ENCODE measurements at regions not wholly inside any gene's neighbourhood (a gene's known extent, or its start where the extent isn't known, plus 50 kb on each side); places are given as distances from the start of the nearest gene placed in this dataset.
"Not testable (repeated sequence)": the region's sequence is repeated elsewhere in the genome, so short reads cannot be mapped to it uniquely, and the experiment has no call there.

- Mint-ChIP-seq H3K9me3 (ENCODE audit: low read depth) (peaks cover 4% of the 10 kb centered on the region), H3K4me3 (ENCODE audit: low read depth) (no peak overlapping the region), H3K36me3 (ENCODE audit: insufficient read depth) (no peaks in the 10 kb centered on the region), H3K4me1 (ENCODE audit: low read depth) (peaks cover 4% of the 10 kb centered on the region), H3K27me3 (no peaks in the 10 kb centered on the region), H3K27ac (no peak overlapping the region)
- TF ChIP-seq CTCF (IDR thresholded peaks at IDR 0.05; ENCODE audit: unreplicated experiment): no peak
- no peak for DNase-seq (ENCODE audit: low spot score, unreplicated experiment)
Measured at GRCh38 chr6:134637847-134638437, 312.0 kb downstream of the ALDH8A1 start.

GRCh38 chr6:134637282-134637681 lies 312.6 kb downstream of the ALDH8A1 start:
- Mint-ChIP-seq H3K36me3 (ENCODE audit: insufficient read depth) (no peaks in the 10 kb centered on the region), H3K9me3 (ENCODE audit: low read depth) (peaks cover 4% of the 10 kb centered on the region), H3K27me3 (no peaks in the 10 kb centered on the region), H3K4me1 (ENCODE audit: low read depth) (peaks cover under 1% of the 10 kb centered on the region), H3K27ac (no peak overlapping the region), H3K4me3 (ENCODE audit: low read depth) (no peak overlapping the region)
- DNase-seq (ENCODE audit: low spot score, unreplicated experiment): no peak
- TF ChIP-seq CTCF (IDR thresholded peaks at IDR 0.05; ENCODE audit: unreplicated experiment): no peak

GRCh38 chr6:134636186-134636799 lies 313.6 kb downstream of the ALDH8A1 start:
- Mint-ChIP-seq H3K4me1 (ENCODE audit: low read depth) (no peaks in the 10 kb centered on the region), H3K36me3 (ENCODE audit: insufficient read depth) (no peaks in the 10 kb centered on the region), H3K27me3 (no peaks in the 10 kb centered on the region), H3K4me3 (ENCODE audit: low read depth) (no peak overlapping the region), H3K9me3 (ENCODE audit: low read depth) (peaks cover 4% of the 10 kb centered on the region), H3K27ac (no peak overlapping the region)
- no peak for TF ChIP-seq CTCF (IDR thresholded peaks at IDR 0.05; ENCODE audit: unreplicated experiment)
- no peak for DNase-seq (ENCODE audit: low spot score, unreplicated experiment)

- no peak for TF ChIP-seq CTCF (IDR thresholded peaks at IDR 0.05; ENCODE audit: unreplicated experiment)
- Mint-ChIP-seq H3K27me3 (no peaks in the 10 kb centered on the region), H3K27ac (no peak overlapping the region), H3K4me3 (ENCODE audit: low read depth) (no peak overlapping the region), H3K4me1 (ENCODE audit: low read depth) (no peaks in the 10 kb centered on the region), H3K9me3 (ENCODE audit: low read depth) (no peaks in the 10 kb centered on the region), H3K36me3 (ENCODE audit: insufficient read depth) (no peaks in the 10 kb centered on the region)
- DNase-seq (ENCODE audit: low spot score, unreplicated experiment): no peak
Measured at GRCh38 chr6:134634966-134635365, 314.9 kb downstream of the ALDH8A1 start.

- TF ChIP-seq CTCF (IDR thresholded peaks at IDR 0.05; ENCODE audit: unreplicated experiment): no peak
- Mint-ChIP-seq H3K4me3 (ENCODE audit: low read depth) (no peak overlapping the region), H3K27ac (no peak overlapping the region), H3K36me3 (ENCODE audit: insufficient read depth) (no peaks in the 10 kb centered on the region), H3K4me1 (ENCODE audit: low read depth) (no peaks in the 10 kb centered on the region), H3K27me3 (no peaks in the 10 kb centered on the region), H3K9me3 (ENCODE audit: low read depth) (no peaks in the 10 kb centered on the region)
- no peak for DNase-seq (ENCODE audit: low spot score, unreplicated experiment)
Measured at GRCh38 chr6:134634466-134634865, 315.4 kb downstream of the ALDH8A1 start.

- H3K27me3 Mint-ChIP-seq; H3K36me3 Mint-ChIP-seq (ENCODE audit: insufficient read depth); H3K4me1 Mint-ChIP-seq (ENCODE audit: low read depth); DNase-seq (ENCODE audit: low spot score, unreplicated experiment); H3K9me3 Mint-ChIP-seq (ENCODE audit: low read depth); H3K4me3 Mint-ChIP-seq (ENCODE audit: low read depth); H3K27ac Mint-ChIP-seq: not testable (repeated sequence)
Measured at GRCh38 chr6:134632982-134633940, 315.3 kb upstream of the SGK1 start.
